ENCODE measurements at regions not wholly inside any gene's neighbourhood (a gene's known extent, or its start where the extent isn't known, plus 50 kb on each side); places are given as distances from the start of the nearest gene placed in this dataset.

DNA sequence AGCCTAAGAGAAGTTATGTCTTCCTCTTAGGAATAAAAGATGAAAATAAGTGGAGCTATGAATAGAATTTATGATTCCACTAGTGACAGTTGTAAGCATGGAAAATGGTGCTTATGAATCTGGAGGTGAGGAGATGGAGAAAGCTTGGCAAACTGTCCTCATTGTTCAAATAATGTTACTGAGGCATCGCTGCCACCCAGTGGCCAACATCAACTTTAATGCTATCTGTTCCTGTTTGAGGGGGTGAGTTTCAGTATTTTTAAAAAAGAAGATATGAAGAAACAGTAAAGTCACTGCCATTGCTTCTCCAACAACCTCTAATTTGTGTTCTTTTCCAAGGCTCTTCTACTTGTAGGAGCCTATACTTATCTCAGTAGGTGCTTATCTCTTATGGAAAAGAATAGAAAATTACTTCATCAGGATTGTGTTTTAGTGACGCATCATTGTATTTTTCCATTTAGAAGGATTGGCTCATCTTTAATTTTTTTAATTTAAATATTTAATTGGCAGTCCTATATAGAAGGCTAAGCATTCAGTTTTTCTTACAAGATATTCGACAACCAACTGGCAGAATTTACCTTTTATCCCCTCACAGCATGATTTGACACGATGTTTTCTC lies 260.4 kb upstream of the P2RY1 start:
- DNase-seq, result peak; percentile 34
- no peak overlapping the region for H3K4me3 Mint-ChIP-seq (ENCODE audit: unreplicated experiment)
- TF ChIP-seq, protein P1, sequence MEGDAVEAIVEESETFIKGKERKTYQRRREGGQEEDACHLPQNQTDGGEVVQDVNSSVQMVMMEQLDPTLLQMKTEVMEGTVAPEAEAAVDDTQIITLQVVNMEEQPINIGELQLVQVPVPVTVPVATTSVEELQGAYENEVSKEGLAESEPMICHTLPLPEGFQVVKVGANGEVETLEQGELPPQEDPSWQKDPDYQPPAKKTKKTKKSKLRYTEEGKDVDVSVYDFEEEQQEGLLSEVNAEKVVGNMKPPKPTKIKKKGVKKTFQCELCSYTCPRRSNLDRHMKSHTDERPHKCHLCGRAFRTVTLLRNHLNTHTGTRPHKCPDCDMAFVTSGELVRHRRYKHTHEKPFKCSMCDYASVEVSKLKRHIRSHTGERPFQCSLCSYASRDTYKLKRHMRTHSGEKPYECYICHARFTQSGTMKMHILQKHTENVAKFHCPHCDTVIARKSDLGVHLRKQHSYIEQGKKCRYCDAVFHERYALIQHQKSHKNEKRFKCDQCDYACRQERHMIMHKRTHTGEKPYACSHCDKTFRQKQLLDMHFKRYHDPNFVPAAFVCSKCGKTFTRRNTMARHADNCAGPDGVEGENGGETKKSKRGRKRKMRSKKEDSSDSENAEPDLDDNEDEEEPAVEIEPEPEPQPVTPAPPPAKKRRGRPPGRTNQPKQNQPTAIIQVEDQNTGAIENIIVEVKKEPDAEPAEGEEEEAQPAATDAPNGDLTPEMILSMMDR (IDR thresholded peaks at IDR 0.05; ENCODE audit: partially characterized antibody, unreplicated experiment), result no peak
- H3K4me1 Mint-ChIP-seq (ENCODE audit: low read depth, unreplicated experiment), result no peaks in the 10 kb centered on the region
- H3K9me3 Mint-ChIP-seq (ENCODE audit: unreplicated experiment), result no peaks in the 10 kb centered on the region
- no peaks in the 10 kb centered on the region for H3K36me3 Mint-ChIP-seq (ENCODE audit: unreplicated experiment)
- no peak overlapping the region for H3K27ac Mint-ChIP-seq (ENCODE audit: unreplicated experiment)
- H3K27me3 Mint-ChIP-seq (ENCODE audit: unreplicated experiment), result no peaks in the 10 kb centered on the region

DNA sequence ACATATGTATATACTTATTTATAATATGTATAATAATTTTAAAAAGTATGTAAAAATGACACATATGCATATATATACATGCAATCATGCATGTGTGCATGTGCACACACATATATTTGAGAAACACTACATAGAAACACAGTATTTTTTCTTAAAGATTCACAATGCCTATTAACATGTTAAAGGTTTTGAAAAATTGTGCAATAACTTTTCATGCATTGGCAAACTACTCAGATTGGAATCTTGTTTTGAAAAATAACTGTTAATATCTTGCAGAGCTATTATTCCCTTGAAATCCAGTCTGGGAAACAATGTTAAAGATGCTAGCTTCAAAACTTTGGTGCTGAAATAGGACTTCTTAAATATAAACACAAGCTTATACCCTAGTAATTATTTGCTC lies 256.2 kb upstream of the P2RY1 start:
- H3K27me3 Mint-ChIP-seq (ENCODE audit: unreplicated experiment), result no peaks in the 10 kb centered on the region
- no peaks in the 10 kb centered on the region for H3K4me1 Mint-ChIP-seq (ENCODE audit: low read depth, unreplicated experiment)
- H3K36me3 Mint-ChIP-seq (ENCODE audit: unreplicated experiment), result no peaks in the 10 kb centered on the region

DNA sequence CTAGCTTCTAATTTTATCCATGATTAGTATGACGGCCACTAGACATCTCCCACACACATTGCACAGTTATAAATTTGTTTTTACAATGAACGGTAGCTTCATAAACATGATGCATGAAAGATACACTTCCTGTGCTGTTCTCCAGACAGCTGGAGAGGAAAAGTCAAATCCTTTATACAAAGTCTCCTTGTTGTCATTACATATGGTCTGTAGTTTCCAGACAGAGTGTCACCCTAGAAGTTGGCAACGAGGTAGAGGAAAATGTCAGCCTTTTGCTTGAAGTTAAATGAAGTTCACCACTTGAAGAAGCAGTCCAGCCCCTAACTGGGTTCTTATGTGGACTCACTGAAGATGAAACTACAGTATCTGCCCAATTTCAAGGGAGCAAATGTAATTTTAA lies 253.0 kb upstream of the P2RY1 start:
- Mint-ChIP-seq H3K27me3 (ENCODE audit: unreplicated experiment) (no peaks in the 10 kb centered on the region), H3K4me1 (ENCODE audit: low read depth, unreplicated experiment) (no peaks in the 10 kb centered on the region), H3K36me3 (ENCODE audit: unreplicated experiment) (no peaks in the 10 kb centered on the region), H3K27ac (ENCODE audit: unreplicated experiment) (no peak overlapping the region), H3K4me3 (ENCODE audit: unreplicated experiment) (no peak overlapping the region), H3K9me3 (ENCODE audit: unreplicated experiment) (no peaks in the 10 kb centered on the region)
- DNase-seq, result no peak
- TF ChIP-seq, protein P1 (IDR thresholded peaks at IDR 0.05; ENCODE audit: partially characterized antibody, unreplicated experiment), result no peak

More for the DNA sequence above, 256.2 kb upstream of the P2RY1 start:
- H3K27ac Mint-ChIP-seq (ENCODE audit: unreplicated experiment), result no peak overlapping the region
- H3K9me3 Mint-ChIP-seq (ENCODE audit: unreplicated experiment), result no peaks in the 10 kb centered on the region
- DNase-seq, result no peak
- H3K4me3 Mint-ChIP-seq (ENCODE audit: unreplicated experiment), result no peak overlapping the region
- TF ChIP-seq, protein P1 (IDR thresholded peaks at IDR 0.05; ENCODE audit: partially characterized antibody, unreplicated experiment), result no peak

DNA sequence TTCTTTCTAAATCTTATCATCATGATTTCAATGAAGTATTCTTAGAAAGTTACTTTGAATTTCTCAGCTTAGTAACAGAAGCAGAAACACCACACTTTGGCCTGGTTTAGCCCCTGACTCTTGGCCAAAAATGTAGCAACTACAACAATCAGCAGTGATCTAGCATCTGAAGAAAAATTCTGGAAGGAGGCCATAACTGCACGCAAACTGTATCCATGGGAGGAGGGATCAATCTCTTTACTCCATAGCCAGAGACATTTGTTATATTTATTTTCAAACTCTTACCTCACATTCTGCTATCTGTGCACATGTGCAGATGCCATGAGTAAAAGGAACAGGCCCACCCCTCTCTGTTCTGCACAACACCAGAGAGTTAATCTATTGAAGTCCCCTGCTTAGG lies 251.0 kb upstream of the P2RY1 start:
- TF ChIP-seq, protein P1 (IDR thresholded peaks at IDR 0.05; ENCODE audit: partially characterized antibody, unreplicated experiment), result no peak
- no peak overlapping the region for H3K4me3 Mint-ChIP-seq (ENCODE audit: unreplicated experiment)
- no peak for DNase-seq
- no peaks in the 10 kb centered on the region for H3K36me3 Mint-ChIP-seq (ENCODE audit: unreplicated experiment)
- no peaks in the 10 kb centered on the region for H3K9me3 Mint-ChIP-seq (ENCODE audit: unreplicated experiment)
- no peaks in the 10 kb centered on the region for H3K27me3 Mint-ChIP-seq (ENCODE audit: unreplicated experiment)
- H3K27ac Mint-ChIP-seq (ENCODE audit: unreplicated experiment), result no peak overlapping the region
- H3K4me1 Mint-ChIP-seq (ENCODE audit: low read depth, unreplicated experiment), result no peaks in the 10 kb centered on the region

DNA sequence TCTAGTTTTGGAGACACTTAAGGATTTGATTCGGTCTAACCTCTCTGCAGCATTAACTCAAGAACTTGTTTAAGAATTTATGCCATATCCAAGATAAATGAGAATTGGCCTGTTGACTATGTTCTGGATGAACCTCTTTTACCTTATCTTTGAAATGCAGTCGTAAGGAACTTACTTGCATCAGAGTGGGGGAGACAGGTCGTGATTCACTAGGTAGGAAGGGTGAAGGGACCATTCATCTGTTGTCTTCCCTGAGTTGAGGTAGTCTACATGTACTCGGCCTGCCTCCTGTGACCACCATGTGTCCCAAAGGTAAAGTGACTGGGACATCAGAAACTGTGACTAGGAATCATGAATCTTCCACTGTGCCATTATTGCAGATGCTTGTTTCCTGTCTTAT lies 248.0 kb upstream of the P2RY1 start:
- Mint-ChIP-seq H3K27me3 (ENCODE audit: unreplicated experiment) (no peaks in the 10 kb centered on the region), H3K27ac (ENCODE audit: unreplicated experiment) (no peak overlapping the region), H3K4me1 (ENCODE audit: low read depth, unreplicated experiment) (no peaks in the 10 kb centered on the region), H3K36me3 (ENCODE audit: unreplicated experiment) (no peaks in the 10 kb centered on the region), H3K9me3 (ENCODE audit: unreplicated experiment) (no peaks in the 10 kb centered on the region), H3K4me3 (ENCODE audit: unreplicated experiment) (no peak overlapping the region)
- TF ChIP-seq, protein P1 (IDR thresholded peaks at IDR 0.05; ENCODE audit: partially characterized antibody, unreplicated experiment), result no peak
- DNase-seq, result no peak

Data from glutamatergic neuron (in vitro differentiated cells).